HT1080 (cell line): ENCODE measurements at regions not wholly inside any gene's neighbourhood (a gene's known extent, or its start where the extent isn't known, plus 50 kb on each side); places are given as distances from the start of the nearest gene placed in this dataset.
"Not testable (repeated sequence)": the region's sequence is repeated elsewhere in the genome, so short reads cannot be mapped to it uniquely, and the experiment has no call there.

Experiments used
- DNase-seq: peaks from one replicate; pipeline ENCODE4 v3.0.0-alpha.2; 2015; ENCODE audit warnings: low read depth

DNA sequence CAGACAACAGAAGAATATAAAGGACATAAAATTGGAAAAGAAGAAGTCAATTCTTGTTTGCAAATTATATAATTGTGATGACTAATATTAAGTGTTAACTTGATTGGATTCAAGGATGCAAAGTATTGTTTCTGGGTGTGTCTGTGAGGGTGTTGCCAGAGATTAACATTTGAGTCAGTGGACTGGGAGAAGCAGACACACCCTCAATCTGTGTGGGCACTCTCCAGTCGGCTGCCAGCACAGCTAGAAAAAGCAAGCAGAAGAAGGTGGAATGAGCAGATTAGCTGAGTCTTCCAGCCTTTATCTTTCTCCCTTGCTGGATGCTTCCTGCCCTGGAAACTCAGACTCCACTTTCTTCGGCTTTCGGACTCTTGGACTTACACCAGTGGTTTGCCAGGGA, 51.7 kb downstream of the UBE2NL start:
- no peak for DNase-seq

DNA sequence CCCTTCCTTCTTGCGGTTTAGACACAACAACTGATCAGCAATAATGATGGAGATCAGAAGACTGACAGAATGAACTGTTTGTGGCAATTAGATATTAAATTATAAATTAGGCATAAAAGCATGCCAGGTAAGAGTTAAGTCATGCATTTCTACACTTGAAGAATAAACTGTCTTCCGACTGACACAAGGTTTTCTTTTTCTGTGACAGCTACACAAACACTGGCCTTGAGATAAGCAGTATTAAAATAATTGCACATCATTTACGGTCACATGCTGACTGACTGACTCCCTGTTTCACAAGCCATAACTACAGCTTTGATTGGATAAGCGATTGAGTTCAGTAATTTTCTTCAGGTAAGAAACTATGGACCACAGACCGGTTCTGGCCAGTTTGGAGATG, 56.2 kb downstream of the UBE2NL start:
- no peak for DNase-seq

DNA sequence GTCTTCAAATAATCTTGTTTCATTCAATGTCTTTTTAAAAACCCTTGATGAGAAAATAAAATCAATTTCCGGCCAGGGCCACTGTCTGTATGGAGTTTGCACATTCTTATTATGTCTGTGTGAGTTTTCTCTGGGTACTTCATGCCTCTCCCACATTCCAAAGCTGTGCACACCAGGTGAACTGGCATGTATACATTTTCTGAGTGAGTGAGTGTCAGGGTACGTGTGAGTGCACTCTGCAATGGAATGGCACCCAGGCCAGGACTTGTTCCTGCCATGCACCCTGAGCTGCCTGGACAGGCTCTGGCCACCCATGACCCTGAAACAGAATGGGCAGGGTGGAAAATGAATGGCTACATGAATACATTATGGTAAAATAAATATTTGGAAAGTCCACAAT, 61.3 kb downstream of the UBE2NL start:
- DNase-seq, result no peak

DNA sequence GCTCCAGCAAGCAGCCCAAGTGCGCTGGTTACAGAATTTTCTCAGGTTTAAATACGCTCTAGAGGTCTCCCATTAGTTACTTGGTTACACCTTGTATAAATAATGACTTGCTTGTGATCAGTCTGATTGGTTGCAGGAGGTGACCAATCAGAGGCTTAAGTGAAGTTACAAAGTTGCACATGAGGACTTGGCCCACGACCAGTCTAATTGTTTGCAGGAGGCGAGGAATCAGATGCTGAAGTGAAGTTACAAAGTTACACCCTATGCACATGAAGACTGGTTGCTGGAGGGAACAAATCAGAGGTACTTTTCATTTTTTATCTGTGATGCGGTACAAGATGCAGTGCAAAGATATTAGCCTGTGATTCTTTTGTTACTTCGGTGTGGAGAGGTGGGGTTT, 80.7 kb downstream of the UBE2NL start:
- no peak for DNase-seq

DNA sequence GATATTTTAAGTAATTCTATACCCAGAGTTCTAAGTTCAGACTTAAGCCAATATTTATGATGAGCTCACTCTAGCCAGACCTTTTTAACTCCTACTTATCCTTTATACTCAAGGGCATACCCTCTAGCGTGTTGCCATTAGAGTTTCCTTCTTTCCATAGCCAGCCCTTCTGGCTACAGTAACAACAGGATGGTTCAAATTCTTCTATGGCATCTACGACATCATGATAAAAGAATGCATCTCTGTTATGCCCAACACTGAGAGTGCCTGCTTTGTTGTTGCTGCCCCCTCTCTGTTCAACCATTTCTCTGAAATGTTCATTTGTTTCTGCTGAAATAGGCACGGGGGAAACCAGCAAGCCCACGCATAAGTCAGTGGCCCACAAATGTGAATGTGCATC, 104.5 kb downstream of the UBE2NL start:
- peak; percentile 0 for DNase-seq

DNA sequence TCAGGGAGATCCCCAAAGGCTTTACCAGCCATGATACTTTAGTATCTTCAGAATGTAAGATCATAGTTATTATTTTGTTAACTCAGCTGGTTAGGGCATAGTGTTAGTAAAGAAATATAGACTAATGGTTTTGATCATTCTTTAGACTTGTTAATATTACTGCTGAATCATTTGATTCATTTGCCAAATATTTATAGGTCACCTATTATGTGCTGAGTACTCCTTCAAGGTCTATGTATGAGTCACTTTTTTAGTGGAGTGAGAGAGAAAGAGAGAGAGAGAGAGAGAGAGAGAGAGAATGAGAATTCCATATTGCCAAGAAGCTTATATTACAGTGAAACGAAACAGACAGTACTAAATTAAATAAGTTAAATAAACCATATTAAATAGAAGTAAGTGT, 110.3 kb downstream of the UBE2NL start:
- peak; percentile 32 for DNase-seq

DNA sequence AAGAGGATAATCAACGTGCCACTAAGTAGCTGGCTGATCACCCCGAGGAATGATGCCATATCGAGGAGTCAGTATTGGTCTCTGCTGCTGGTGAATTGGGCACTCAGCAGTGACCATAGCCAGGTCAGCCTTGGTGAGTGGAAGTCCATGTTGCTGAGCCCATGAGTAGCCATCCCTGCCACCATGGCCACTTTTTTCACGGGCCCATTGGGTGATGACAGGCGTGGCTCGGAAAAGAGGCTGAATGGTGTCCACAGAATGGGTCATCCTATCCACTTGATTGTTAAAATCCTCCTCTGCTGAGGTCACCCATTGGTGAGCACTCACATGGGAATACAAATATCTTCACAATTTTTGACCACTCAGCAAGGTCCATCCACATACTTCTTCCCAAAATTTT, 114.4 kb downstream of the UBE2NL start:
- DNase-seq, result no peak

DNA sequence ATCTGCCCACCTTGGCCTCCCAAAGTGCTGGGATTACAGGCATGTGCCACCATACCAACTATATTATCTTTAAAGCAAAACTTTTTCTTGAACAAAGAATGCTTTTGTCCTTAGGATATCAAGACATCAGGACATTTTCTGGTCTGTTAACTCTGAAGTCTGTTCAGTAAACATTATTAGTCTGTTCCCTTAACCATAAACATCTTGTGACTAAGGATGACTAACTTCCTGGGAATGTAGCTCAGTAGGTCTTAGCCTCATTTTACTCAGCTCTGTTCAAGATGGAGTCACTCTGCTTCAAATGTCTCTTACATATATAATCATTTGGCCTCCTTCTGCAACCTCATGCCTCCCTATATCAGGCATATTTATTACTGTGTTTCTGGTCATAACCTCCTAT, 122.9 kb downstream of the UBE2NL start:
- DNase-seq, result peak; percentile 65

DNA sequence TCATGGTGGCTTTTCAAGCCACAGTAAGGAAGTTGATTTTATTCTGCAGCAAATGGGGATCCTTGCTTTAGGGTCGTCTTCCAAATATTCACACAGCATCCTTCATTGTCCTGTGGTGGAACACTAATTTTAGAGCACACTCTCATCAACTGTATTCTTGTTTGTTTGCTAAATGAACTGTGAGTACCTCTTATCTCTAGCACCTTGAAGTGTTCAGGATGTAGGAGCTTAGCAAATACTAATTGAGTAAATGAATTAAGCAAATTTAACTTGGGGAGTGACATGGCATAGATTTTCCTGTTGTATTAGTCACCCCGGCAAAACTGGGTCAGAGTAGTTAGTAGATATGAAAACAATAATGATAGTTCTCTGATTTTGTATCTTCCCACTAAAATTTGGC, 156.9 kb downstream of the UBE2NL start:
- no peak for DNase-seq

DNA sequence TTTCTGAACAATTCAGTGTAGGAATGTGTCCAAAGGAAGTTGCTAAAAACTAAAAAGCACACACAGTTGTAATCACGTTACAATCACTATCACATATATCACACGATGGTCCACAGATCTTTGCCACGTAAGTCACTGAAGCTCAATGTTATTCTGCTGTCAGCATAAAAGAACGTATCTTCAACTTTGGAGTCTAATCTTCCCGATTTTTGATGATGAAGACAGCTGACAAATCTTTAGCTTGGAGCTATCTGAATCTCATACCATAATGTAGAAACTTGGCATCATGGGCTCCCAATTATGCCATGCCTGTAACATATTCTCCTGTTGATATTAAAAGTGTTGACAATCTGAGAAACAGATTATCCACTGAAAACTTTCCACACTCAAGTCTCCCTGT, 158.4 kb downstream of the UBE2NL start:
- no peak for DNase-seq

DNA sequence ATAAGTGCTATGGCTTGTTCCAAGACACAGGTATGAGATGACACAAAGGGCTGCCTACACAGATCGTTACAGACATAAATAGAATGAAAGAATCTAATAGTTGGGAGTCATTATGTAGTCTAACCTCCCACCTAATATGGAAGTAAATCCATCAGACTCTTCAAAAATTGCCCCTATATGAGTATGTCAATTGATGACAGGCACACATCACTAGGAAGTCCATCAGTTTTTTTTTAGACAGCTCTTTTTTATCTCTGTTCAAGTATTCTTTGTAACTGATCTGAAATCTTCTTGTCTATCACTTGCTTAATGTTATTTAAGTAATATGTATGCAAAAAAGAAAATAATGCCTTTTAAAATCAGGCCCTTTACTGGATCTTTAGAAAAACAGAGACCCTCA, 191.6 kb downstream of the UBE2NL start:
- no peak for DNase-seq

DNA sequence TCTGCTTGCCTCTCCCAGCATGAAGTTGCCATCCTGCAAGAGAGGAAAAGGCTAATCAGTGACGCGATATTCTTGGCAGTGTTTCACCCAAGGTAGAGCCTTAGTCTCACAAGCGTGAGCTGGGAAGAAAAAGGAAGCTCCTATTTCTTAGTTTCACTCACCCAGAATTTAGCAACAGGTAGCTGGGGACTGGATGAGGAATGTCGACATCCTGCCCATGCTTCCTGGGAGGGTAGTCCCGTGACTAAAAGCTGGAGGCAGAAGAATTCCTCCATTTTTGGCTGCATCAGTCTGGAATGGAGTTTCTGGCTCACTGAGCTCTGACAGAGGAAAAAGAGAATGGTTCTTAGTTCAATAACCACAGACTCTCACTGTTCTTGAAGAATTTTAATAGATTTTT, 198.4 kb downstream of the UBE2NL start:
- DNase-seq, result not testable (repeated sequence)

DNA sequence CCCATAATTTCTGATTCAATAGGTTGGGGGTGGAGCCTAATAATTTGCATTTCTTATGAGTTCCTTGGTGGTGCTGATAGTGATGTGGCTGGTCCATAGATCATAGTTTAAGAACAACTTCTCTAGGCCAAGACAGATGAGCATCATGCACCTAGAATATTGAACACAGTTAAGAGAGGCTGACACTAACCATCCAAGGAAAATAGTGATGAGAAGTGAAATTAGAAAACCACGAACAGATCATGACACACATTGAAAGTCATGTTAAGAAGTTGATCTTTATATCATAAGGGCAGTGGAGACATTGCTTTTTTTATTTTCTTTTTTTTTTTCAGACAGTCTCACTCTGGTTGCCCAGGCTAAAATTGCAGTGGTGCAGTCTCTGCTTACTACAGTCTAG, 205.8 kb downstream of the UBE2NL start:
- DNase-seq, result not testable (repeated sequence)

DNA sequence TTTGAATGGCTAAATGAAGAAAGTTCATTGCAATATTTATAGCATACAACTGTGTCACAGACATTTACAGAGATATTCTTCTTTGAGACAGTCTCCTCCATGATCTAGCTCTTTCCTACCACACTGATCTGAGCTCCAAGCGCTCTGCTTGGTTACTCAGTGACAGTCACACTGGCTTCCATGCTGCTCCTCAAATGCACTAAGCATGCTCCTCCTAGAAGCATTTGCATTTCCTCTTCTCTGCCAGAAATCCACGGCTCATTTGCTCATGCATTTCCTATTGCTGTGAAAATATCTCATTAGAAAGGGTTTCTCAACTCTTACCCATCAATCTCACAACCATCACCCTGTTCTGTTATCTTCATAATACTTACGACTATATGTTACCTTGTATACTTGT, 208.2 kb downstream of the UBE2NL start:
- DNase-seq, result not testable (repeated sequence)

DNA sequence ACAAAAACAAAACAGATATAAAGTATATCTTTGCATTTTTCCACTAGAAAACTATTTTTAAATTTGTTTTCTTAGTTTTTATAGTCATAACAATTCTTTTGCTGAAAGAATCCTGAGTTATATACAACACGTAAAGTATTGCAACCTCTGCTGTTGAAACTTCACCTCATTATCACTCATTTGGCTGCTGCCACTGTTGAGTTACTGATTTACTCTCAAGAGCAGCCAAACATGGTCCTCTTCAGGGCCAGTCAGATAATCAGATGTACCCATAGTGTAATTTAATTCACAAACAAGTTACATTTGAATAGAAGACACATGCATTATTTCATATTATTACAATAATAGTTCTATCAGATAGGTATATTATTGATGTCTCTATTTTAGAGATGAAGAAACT, 235.6 kb downstream of the UBE2NL start:
- not testable (repeated sequence) for DNase-seq

DNA sequence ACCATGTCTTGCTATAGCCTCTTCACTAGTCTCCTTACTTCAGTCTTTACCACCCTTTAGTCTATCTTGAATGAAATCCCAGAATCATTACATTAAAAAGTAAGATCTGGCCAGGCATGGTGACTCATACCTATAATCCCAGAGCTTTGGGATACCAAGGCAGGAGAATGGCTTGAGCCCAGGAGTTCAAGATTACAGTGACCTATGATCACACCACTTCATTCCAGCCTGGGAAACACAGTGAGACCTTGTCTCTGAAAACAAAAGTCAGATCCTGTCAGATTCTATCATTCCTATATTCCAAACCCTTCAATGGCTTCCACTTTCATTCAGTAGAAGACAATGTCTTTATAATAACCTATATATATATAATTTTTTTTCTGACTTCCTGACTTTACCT, 237.7 kb downstream of the UBE2NL start:
- not testable (repeated sequence) for DNase-seq

DNA sequence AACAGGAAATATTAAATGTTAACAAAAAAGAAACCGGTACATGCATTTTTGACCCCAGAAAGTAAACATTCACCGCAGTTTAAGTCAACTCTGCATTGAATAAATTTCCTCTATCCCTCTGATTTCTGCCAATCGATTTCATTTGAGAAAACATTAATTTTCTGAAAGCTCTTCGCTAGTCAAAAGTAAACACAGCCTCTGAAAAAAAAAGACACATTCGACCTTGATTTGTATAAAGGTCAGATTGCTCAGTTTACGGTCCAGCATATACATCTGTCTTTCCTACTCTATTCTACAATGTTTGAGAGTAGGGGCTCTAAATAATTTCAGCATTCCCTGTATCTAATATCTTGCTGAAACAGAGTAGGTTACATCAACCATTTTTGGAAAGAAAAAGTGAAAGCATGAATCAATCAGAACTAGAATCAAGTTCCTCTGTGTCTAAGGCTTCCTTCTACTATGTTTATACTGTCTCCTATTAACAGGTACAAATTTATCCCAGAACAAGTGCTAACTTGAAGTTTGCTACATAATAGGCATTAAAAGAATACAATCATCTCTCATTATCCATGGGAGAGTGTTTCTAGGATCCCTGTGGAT, 243.8 kb downstream of the UBE2NL start:
- DNase-seq, result not testable (repeated sequence)

DNA sequence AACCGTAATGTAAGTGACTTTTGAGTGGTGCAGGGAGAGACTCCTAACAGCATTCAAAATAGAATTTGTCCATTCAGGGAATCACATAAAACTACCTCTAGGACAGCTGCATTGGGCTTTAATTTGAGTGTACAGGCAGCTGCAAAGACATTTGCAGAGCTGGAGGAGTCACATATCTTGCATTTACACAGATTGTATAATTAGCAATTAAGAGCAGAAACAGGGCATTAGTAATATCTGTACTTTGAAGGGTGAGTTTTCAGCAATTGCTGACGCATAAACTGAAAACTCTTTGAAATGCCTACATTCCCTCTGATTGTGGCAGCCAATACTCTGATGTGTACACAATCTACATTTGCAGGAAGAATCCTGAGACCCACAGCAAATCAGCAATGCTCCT, 245.6 kb downstream of the UBE2NL start:
- not testable (repeated sequence) for DNase-seq

DNA sequence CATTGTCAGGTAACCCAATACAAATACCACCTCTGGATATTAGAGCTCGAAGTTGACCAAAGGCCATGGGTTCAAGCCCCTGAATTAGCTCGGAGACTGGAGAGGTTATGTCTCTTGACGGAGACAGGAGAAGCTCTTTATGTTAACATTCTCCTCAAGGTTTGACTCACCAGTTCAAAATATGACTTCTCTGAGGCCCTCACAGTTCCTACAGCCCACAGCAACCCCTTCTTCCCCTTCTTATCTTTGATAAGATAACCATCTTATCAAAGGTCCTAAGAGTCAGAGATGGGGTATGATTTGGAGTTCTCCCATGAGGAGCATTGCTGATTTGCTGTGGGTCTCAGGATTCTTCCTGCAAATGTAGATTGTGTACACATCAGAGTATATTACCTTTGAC, 246.6 kb downstream of the UBE2NL start:
- DNase-seq, result not testable (repeated sequence)

DNA sequence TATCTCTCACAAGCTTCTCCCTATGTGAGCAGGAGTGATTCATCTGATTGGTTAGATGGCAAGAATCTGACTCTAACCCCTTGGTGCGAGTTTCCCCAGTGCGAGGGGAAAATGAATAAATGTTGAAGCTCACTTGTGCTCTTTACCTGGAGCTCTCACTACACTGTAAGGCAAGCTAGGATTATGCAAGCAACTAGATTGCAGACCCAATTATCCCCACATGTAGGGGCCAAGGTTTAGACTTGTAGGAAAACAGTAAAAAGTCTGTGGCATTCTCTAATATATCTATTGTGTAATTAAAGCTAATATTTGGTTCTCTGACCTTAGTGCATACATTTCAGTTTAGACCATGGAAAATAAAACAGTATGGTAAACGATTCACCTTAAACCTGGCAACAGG, 247.2 kb downstream of the UBE2NL start:
- DNase-seq, result not testable (repeated sequence)

DNA sequence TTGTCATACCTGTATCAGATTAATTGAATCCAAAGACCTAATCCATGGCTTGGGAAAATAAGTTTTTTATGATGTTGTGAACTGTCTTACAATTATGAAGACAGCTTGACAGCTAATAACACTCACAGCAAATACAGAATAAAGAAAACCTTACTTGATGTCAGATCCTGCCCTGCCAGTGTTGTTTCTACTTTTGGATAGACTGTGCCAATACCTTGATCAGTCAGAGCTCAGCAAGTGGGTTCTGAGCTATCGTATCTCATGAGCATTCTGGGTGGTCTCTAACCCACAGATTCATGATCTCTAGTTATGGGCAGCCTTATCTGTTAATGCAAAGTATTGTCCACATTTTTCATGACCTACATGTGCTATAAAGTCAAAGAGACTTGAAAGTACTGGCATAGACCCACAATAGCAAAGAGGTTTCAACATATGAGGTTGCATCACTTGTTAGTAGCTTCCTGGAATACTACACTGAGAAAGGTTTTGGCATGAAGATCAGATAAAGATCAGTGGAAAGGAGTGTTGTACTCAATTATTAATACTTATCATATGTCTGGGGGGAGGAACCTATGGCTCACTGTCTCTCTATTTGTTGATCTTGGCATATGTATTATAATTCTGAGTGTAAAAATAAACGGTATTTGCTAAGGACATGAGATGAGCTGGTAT, 250.7 kb downstream of the UBE2NL start:
- not testable (repeated sequence) for DNase-seq

DNA sequence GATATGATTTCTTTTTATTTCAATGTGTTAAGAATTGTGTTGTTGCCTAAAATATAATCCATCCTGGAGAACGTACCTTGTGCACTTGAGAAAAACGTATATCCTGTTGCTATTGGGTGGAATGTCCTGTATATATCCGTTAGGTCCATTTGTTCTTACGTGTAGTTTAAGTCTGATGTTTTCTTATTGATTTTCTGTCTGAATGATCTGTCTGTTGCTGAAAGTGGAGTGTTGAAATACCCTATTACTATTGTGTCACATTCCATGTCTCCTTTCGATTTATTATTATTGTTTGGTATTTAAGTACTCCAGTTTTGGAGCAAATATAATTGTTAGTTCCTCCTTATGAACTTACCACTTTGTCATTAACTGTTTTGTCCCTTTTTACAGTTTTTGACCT, 270.6 kb downstream of the UBE2NL start:
- DNase-seq, result not testable (repeated sequence)

DNA sequence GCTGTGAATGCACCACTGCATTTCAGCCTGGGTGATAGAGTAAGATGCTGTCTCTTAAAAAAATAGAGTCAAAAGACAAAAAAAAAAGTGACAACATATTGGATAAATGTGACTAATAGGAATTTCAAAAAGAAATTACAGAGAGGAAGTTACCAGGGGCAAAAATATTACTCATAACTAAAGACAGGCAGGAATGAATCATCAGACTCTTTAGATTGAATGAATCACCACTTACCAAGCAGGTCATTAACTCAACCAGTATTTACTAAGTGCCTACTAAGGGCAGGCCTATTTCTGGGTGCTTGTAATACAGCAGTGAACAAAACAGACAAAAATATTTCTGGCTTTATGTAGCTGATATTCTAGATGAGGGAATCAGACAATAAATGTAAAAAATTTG, 301.3 kb downstream of the UBE2NL start:
- not testable (repeated sequence) for DNase-seq
